HG03342 (cell line): ENCODE measurements at regions not wholly inside any gene's neighbourhood (a gene's known extent, or its start where the extent isn't known, plus 50 kb on each side); places are given as distances from the start of the nearest gene placed in this dataset.

Source experiments
- ATAC-seq: cut with Tn5 transposase; IDR thresholded peaks from one replicate; pipeline ENCODE4 v1.9.1; 2021; ENCODE audit warnings: mild to moderate bottlenecking, moderate library complexity; ENCODE audit not compliant: unreplicated experiment

DNA sequence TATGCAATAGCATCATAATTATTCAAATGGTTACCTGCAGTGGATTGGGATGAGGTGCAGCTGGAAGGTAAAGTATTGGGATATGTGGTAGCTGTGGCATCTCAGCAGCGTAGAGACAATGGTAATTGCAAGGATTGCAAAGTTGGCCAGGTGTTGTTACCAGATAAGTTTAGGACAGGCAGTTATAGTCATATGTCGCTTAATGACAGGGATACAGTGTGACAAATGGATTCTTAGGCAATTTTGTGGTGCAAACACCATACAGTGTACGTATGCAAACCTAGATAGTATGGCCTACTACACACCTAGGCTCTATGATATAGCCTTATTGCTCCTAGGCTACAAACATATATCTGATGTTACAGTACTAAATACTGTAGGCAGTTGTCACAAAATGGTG is 163.5 kb upstream of the LYZL2 start:
- no peak for ATAC-seq

DNA sequence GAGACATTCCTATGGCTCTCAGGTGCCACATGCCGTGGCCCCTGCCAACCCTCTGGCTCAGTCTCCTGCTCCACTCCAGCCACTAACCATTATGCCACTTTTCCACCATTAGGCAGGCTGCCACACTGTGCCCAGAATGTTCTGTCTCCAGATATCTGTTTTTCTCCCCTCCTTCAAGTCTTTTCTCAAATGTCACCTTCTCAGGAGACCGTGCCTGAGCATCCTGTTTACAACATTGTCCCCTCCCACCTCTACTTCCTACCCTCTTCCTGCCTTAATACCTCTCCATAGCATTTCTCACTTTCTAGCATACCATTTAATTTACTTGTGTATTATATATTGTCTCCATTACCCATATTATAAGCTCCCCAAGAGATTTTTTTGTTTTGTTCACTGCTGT is 162.5 kb upstream of the LYZL2 start:
- no peak for ATAC-seq

DNA sequence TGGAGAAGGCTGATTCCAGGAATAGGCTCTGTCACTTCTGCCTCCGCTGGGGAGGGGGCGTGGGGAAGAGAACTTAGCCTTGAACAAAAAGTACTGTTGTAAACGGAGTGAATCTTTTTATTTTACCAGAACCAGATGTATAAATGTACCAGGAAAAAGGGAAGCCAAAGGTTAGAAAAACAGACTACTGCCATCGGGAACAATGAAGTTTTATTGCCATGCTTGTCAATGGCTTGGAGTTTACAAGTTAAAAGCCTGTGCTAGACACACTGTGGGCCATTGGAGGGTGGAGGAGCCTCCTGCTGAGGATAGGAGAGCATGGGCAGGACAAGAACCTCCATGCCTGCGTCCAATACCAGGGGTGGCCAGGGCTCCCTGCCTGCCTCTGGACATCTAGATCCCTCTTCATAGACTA is 161.7 kb upstream of the LYZL2 start:
- ATAC-seq: no peak

DNA sequence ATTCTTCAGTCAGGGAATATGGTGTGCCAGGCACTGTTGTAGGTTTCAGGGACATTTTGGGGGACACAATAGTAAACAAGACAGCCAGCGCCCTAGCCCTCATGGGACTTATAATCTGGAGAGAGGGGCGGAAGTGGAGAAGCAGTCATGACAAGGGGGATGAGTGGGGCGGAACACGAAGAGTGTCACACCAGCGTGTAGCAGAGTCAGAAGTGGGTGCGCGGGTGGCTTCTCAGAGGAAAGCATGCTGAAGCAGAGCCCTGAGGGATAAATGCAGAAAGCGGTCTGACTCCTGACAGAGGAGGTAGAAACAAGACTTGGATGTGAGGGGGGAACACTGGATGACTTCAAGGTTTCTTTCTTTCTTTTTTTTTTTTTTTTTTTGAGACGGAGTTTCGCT is 160.3 kb upstream of the LYZL2 start:
- ATAC-seq: no peak

DNA sequence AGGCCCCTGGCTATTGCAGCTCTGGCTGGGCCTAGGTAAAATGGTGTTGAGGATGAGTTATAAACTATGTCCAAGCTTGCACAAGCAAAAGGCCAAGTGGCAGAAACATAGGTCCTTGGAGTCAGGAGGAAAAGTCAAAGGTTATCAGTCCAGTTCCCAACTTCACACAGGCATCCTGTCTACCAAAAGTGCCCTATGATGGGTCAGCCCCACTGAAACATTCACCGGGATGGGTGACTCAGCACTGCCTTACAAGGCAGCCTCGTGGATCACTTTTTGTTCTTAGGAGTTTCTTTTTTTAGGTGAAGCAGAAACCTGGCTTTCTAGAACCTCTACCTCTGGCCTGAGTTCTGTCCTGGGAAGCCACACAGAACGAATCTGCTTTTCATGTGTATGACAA is 158.8 kb upstream of the LYZL2 start:
- ATAC-seq: no peak

DNA sequence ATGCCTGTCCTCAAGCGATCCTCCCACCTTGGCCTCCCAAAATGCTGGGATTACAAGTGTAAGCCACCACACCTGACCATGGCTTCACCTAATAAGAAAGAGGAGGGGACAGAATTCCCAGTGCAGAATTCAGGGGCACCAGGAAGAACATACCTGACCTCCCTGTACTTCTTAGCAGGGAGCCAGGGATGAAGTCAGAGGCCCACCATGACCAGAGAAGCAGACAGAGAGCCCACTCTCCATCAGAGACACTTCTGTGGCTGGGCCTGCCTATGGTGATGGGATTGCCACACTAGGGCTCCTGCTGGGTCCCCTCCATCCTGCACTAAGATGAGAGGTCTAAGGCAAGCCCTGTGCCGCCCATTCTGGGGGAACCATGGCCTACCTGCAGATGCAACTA is 157.4 kb upstream of the LYZL2 start:
- ATAC-seq: no peak

DNA sequence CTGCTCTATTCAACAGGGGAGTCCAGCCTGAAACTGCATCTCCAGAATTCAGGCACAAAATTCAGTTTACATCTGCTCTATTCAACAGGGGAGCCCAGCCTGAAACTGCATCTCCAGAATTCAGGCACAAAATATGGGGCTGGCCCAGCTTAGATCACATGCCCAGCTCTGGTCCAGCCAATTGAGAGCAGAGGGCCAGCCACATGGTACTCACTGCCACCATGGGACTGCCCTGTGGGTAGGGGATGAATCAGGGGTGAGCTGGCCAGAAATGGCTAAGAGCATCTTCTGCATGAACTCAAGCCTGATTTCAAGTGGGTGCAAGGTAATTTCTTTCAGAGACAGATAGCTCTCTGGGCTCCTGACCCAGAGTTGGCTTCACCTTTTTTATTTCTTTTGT is 156.6 kb upstream of the LYZL2 start:
- no peak for ATAC-seq

DNA sequence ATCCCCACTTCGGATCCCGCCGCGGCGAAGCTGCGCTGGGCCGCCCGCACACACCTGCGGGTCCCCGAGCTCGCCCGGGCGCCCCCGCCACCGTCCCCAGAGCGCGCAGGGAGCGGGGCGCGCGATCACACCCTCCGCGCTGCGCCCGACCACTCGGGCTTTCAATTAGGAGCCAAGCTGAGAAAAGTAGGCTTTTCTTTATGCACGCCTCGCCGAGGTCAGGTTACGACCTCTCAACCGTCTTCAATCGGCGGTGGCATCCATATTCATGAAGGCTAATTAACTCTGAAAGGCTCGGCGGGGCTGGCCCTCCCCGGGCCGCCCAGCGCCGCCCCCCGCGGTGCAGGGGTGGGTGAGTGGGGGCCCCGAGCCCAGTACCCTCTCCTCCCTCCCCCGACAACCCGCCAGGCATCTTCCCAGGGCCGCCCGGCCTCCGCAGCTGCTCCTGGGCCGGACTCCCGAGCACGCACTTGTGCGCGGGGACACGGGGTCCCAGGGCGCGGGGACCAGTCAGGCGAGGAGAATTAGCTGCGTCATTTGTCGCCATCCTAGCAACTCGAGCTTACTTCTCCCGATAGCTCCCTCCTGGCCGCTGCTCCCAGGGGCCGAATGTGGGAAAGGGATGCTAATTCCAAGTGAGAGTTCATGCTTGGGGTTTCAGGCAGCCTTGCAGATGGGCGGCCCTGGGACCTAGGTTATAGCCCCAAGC is 155.5 kb upstream of the LYZL2 start:
- no peak for ATAC-seq

DNA sequence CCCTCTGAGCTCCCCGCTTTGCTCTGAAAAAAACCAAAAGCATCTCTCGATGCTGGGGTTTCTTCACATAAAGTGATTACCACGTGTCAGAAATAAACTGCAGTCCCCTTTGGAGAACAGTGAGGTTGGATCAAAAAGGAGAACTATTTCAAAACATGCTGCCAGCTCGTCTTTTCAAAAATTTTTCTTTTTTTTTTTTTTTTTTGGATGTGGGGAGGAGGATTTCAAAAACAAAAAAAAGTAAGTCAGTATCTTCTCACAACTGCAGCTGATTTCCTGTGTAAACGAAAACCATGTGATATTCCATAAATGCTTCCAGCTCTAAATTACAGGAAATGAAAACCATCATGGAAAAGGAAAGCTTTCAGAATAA is 155.0 kb upstream of the LYZL2 start:
- ATAC-seq: no peak

DNA sequence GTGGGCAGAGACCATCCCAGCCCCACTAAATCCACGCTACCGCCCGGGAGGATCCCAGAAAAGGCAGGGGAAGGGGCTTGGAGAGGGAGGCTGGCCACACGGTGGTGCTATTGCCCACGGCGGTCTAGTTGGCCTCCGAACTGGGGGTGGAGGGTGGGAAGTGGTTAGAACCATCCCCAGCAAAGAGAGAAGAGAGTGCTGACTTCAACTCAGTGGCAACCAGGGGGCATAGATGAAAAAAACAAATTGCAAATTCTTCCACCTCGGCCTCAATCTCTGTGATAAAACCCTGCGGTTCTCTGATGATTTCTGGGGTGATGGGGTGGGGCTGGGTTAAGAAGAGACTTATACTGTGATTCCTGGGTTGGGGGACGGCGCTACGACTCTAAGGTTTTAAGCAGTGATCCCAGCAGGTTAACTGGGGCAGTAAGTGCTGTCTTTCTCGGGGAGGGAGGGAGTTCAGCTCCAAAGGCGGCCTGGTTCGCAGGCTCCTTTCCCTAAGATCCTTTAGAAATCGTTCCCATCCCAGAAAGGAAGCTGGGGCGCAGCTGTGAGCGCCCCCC is 154.5 kb upstream of the LYZL2 start:
- peak; percentile 50 for ATAC-seq

DNA sequence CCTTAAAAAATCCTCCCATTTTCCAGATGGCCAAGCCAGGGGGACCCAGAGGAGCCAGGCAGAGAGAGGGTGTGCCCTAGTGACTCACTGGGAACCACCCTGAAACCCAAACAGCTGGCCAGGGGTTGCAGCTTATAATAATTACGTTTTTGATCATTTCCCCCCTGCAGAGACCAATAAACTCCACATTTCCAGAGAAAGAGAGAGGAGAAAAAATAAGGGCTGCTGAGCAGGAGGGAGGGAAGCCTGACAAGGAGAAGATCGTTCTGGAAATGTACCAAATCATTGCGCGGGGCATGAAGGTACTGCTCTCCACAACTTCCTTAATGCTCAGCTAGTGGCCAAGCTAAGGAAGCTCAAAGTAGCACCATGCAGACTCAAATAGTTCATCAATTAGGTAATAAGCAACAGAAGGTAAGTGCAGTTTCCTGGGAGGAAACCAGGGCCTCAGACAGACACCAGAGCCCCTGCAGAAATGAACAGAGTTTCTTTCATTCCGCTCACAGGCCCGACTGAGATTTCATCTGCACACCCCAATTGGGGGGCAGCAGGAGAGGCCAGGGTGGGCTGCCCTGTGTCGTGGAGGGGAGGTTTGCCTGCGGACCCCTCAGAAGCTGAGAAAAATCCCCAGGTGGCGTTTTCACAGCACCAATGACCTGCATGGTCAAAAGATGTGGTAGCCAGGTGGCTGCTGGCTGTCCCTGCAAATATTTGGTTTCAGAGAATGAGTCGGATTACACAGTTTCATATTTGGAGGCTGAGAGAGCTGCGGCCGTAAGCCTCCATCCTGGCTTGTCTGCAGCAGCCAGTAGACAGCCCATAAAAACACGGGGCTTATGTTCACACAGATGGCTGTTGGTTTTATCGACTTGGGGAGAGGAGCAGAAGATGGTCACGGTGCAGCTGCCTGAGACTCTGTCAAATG is 153.2 kb upstream of the LYZL2 start:
- peak; percentile 51 for ATAC-seq

DNA sequence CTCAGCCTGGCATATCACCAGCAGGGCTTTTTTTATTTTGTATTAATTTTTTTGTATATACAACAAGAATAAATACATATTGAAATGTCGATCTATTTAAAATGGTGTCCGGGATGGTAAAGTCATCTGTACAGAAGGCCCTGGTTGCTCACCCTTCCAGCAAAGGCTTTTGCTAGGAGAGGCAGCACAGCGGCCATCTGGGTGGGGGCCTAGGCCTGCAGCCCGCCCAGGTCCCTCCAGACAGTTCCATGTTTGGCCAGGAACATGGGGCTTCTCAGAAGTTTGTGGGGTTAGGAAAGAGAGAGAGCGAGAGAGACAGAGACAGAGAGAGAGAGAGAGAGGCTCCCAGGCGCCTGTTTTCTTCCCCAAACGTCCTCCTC is 152.6 kb upstream of the LYZL2 start:
- ATAC-seq: no peak

DNA sequence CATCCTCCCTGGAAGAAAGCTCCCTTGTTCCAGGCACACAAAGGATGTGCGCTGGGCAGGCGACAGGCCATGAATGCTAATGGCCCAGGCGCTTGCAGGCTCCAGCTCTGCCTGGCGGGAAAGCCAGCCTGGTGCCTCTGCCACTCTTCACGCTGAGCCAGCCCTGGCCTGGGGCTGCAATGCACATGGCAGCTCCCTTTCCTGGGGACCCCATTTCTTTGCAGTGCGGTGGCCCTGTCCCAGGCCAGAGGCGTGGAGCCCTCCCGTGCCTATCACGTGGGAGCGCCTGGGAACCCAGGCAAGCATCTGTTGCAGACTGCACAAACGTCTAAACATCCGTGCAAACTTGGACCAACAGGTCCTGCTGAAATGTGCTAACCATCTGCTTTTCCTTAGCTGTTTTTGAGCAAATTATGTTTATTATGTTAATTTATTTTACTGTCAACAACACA is 152.1 kb upstream of the LYZL2 start:
- no peak for ATAC-seq

DNA sequence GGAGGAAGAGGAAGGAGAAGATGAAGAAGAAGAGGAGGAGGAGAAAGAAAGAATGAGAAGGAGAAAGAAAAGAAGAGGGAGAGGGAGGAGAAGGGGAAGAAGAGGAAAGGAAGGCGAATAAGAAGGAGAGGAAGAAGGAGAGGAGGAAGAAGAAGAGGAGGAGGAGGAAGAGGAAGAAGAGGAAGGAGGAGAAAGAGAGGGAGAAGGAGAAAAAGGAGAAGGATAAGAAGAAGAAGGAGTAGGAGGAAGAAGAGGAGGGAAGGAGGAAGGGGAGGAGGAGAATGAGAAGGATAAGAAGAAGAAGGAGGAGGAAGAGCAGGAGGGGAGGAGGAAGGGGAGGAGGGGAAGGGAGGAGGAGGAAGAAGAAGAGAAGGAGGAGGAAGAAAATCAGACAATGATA is 149.2 kb upstream of the LYZL2 start:
- no peak for ATAC-seq

DNA sequence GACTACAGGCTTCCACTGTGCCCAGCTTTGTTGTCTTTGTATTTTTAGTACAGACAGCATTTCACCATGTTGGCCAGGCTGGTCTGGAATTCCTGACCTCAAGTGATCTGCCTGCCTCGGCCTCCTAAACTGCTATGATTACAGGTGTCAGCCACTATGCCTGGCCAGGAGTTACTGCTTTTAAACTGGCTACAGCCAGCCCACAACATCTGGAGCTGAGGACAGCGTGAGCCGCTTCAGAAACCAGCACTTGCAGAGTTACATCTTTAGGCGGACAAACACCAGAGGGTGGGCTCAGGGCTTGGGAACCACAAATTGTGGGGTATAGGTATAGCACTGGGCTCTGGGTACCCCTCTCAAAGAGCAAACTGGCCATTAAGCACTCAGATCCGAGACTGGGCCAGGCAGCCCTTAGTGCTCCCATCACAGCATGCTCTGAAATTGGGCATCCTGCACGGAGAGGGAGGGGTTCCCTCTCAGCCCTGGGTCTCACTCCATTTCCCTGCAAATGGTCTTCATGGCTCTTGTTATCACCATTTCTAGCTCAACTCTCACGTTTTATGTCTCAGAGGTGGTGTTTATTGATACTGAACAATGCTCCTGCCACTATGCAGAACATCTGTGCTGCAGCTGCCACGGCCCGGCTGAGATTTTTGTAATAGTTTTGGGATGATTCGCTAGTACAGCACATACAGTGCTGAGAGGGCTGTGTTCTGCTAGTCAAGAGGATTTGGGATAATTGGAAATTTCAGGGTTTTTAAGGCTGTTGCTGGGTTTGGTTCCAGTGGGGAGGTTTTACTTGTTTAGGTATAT is 146.4 kb upstream of the LYZL2 start:
- no peak for ATAC-seq

DNA sequence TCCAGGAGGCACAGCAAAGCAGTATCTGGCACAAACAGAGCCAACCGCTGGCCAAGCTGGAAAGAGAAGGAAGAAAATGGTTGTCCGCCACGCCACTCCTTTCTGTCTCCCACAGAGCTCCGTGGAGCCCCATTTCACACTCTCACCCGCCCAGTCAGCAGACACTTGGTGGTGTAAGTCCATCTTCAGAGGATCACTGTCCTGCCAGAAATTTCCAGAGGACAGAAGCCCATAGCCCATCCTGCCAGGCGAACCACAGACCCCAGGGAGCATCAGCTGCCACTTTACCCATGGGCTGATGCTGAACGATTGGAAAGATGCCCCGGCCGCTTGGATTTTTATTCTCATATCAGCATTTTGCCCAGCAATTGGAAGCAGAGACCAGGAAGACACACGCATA is 144.7 kb upstream of the LYZL2 start:
- no peak for ATAC-seq

DNA sequence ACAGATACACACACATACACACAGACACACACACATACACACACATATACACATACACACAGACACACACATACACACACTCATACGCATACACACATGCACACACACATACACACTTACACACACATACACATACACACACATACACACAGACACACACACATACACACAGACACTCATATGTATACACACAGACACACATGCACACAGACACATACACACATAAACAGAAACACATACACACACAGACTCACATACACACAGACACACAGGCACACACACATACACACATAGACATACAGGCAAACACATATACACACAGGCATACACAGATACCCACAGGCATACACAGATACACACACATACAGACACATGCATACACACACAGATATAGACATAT is 143.9 kb upstream of the LYZL2 start:
- no peak for ATAC-seq

DNA sequence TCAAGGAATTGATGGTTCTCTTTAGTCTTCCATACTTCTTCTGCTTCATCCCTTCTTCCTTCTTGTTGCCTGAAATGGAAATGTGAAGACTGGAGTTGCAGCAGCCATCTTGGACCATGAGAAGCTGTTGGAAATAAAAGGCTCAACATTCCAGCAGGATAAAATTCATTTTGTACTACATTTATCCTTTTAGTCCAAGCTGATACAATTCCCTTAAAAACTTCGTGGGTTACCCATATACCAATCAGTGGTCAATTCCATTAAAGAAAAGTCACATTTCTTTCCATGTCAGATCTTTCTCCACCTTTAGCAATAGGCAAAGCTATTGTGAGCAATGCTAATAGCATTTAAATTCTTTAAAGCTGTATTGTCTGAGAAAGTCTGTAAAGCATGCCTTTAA is 141.3 kb upstream of the LYZL2 start:
- no peak for ATAC-seq

DNA sequence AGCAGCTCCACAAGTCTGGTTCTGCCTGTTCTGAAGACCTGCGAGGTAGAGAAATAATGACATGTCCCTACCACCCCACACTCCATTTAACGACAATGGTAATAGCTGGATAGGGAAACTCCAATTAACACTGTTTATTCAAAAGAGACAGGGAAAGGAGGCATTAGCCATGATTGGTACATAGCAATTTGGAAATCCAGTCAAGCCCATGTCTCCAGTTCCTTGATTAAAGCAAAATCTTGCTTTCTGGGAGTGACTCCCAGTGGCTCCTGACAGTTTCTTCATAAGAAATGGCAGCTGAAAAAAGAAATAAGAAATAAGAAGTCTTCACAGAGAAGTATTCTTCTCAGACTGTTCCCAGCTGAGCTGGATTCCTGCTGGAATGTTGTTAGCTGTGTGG is 140.7 kb upstream of the LYZL2 start:
- no peak for ATAC-seq

DNA sequence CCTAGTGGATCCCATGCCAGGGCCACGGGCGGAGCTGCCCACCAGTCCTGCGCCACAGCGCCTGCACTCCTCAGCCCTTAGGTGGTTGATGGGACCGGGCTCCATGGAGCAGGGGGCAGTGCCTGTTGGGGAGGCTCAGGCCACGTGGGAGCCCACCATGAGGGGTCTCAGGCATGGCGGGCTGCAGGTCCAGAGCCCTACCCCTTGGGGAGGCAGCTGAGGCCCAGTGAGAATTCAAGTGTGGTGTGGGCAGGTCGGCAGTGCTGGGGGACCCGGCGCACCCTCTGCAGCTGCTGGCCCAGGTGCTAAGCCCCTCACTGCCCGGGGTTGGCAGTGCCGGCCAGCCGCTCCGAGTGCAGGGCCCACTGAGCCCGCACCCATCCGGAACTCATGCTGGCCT is 139.8 kb upstream of the LYZL2 start:
- ATAC-seq: no peak

DNA sequence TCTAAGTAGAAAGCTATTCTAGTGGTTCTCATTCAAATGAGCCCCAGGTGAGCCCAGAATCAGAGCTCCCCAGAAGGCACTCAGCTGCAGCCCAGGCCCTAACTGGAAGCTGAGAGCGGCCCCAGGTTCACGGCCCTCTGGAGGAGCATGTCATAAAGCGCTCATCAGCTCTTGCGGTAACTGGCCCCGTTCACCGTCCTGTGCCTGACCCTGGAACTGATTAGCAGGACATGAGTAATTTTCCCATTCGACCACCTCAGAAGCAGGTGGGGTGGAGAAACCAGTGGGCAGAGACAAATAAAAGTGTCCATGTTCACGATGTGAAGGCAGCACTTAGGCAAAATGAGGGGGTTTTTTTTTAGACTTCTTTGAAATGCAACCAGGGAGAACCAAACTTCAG is 136.1 kb upstream of the LYZL2 start:
- ATAC-seq: no peak
